ENCODE measurements at regions not wholly inside any gene's neighbourhood (a gene's known extent, or its start where the extent isn't known, plus 50 kb on each side); places are given as distances from the start of the nearest gene placed in this dataset.

GRCh38 chr13:44107357-44108121 is 227.8 kb downstream of the LACC1 start:
- no peak for DNase-seq (ENCODE audit: low spot score)
- Histone ChIP-seq H3K36me3 (ENCODE audit: insufficient read depth, low read length) (no peaks in the 10 kb centered on the region), H2AFZ (ENCODE audit: low read length) (no peak overlapping the region), H3K79me2 (ENCODE audit: insufficient read depth, low read depth, low read length) (no peaks in the 10 kb centered on the region), H3K9me2 (ENCODE audit: insufficient read depth, low read length) (no peaks in the 10 kb centered on the region), H3K9me3 (ENCODE audit: low read length) (no peaks in the 10 kb centered on the region), H3K4me3 (ENCODE audit: low read depth, low read length, poor library complexity, severe bottlenecking) (no peak overlapping the region), H3K4me1 (ENCODE audit: insufficient read depth, low read length, poor library complexity, severe bottlenecking) (no peaks in the 10 kb centered on the region), H4K20me1 (ENCODE audit: insufficient read depth, low read length) (no peaks in the 10 kb centered on the region), H3K4me2 (ENCODE audit: low read length) (no peak overlapping the region), H3K27ac (ENCODE audit: low read depth, low read length, poor library complexity, severe bottlenecking) (no peak overlapping the region)
- no TSS peak for BruUV-seq (replicated peaks)
- intact Hi-C loops (cut with micrococcal nuclease; ENCODE audit: unreplicated experiment): no loop called here
- CTCF ChIA-PET (ENCODE audit: unreplicated experiment): no interaction called here
- POLR2A ChIA-PET: no interaction called here
- no peak for TF ChIP-seq CTCF (conservative IDR thresholded peaks at IDR 0.05; ENCODE audit: low read length)
- TF ChIP-seq EZH2phosphoT487 (IDR thresholded peaks at IDR 0.05; ENCODE audit: borderline replicate concordance, low read depth, low read length): no peak

DNA sequence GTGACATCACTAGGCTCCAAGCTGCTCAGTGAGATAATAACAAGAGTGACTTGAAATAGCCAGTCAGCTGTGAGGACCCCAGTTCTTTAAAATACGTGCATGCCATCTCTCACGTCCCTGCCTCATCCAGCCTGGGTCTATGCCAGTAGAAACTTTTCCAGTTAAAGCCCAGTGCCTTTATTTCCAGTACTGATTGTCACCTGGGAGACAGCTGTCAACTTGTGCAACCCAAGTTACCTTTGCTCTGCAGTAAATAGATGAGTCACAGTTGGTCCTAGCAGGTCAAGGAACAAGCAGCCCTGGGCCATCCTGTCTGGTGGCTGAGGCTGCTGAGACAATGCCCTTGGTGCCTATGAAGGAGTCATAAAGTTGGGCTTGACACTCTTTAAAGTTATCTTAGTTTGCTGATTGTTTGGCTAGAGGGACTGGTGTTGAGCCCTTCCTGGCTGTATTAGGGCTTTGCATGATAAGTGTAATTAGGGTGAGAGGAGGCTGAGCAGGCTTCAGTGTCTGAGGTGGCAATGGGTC is 228.7 kb downstream of the LACC1 start:
- no peaks in the 10 kb centered on the region for H3K9me3 ChIP-seq (ENCODE audit: low read length)
- ChIA-PET CTCF (ENCODE audit: unreplicated experiment) (no interaction called here), POLR2A (no interaction called here)
- H3K4me3 ChIP-seq (ENCODE audit: low read depth, low read length, poor library complexity, severe bottlenecking): no peak overlapping the region
- no peaks in the 10 kb centered on the region for H3K4me1 ChIP-seq (ENCODE audit: insufficient read depth, low read length, poor library complexity, severe bottlenecking)
- no peaks in the 10 kb centered on the region for H3K36me3 ChIP-seq (ENCODE audit: insufficient read depth, low read length)
- H3K9me2 ChIP-seq (ENCODE audit: insufficient read depth, low read length): no peaks in the 10 kb centered on the region
- BruUV-seq (replicated peaks): no TSS peak
- H2AFZ ChIP-seq (ENCODE audit: low read length): no peak overlapping the region
- H3K79me2 ChIP-seq (ENCODE audit: insufficient read depth, low read depth, low read length): no peaks in the 10 kb centered on the region
- DNase-seq (ENCODE audit: low spot score): no peak
- intact Hi-C loops (cut with micrococcal nuclease; ENCODE audit: unreplicated experiment): no loop called here
- no peak overlapping the region for H3K4me2 ChIP-seq (ENCODE audit: low read length)
- no peaks in the 10 kb centered on the region for H4K20me1 ChIP-seq (ENCODE audit: insufficient read depth, low read length)
- no peak for TF ChIP-seq EZH2phosphoT487 (IDR thresholded peaks at IDR 0.05; ENCODE audit: borderline replicate concordance, low read depth, low read length)
- no peak overlapping the region for H3K27ac ChIP-seq (ENCODE audit: low read depth, low read length, poor library complexity, severe bottlenecking)

DNA sequence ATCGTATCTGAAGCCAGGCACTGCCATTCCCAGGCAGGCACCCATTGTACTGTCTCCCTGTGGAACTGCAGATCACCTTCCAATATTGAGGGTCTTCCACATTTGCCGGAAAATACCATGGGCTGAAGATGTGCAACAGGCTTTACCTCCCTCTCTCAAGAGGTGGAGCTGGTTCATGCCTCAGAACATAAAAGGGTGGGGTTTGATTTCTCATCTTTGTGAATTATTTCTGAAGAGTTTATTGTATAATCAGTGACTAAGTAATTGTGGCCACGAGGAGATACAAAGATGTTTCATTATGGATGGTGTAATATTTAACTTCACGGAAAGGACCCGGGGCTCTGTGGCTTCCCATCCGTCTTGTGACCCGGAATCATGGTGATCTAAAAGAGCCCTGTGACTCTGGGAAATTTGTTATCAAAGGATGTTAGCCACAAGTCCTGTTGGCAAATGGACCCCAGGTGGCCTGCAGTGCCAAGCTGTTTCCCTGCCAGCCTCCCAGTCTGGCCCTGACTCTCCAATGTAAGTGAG is 230.5 kb downstream of the LACC1 start:
- no peaks in the 10 kb centered on the region for H3K4me1 ChIP-seq (ENCODE audit: insufficient read depth, low read length, poor library complexity, severe bottlenecking)
- intact Hi-C loops (cut with micrococcal nuclease; ENCODE audit: unreplicated experiment): no loop called here
- no peaks in the 10 kb centered on the region for H3K9me2 ChIP-seq (ENCODE audit: insufficient read depth, low read length)
- TF ChIP-seq EZH2phosphoT487 (IDR thresholded peaks at IDR 0.05; ENCODE audit: borderline replicate concordance, low read depth, low read length) (no peak), CTCF (conservative IDR thresholded peaks at IDR 0.05; ENCODE audit: low read length) (no peak)
- no peaks in the 10 kb centered on the region for H3K9me3 ChIP-seq (ENCODE audit: low read length)
- H3K4me3 ChIP-seq (ENCODE audit: low read depth, low read length, poor library complexity, severe bottlenecking): no peak overlapping the region
- POLR2A ChIA-PET: no interaction called here
- no peaks in the 10 kb centered on the region for H3K79me2 ChIP-seq (ENCODE audit: insufficient read depth, low read depth, low read length)
- no TSS peak for BruUV-seq (replicated peaks)
- no peaks in the 10 kb centered on the region for H4K20me1 ChIP-seq (ENCODE audit: insufficient read depth, low read length)
- no peak overlapping the region for H3K4me2 ChIP-seq (ENCODE audit: low read length)
- CTCF ChIA-PET (ENCODE audit: unreplicated experiment): no interaction called here
- no peaks in the 10 kb centered on the region for H3K36me3 ChIP-seq (ENCODE audit: insufficient read depth, low read length)
- DNase-seq (ENCODE audit: low spot score): no peak
- H2AFZ ChIP-seq (ENCODE audit: low read length): no peak overlapping the region
- H3K27ac ChIP-seq (ENCODE audit: low read depth, low read length, poor library complexity, severe bottlenecking): no peak overlapping the region

All from OCI-LY7 (cell line).